Esophagus muscularis mucosa (tissue), 3 donors: ENCODE measurements at regions not wholly inside any gene's neighbourhood (a gene's known extent, or its start where the extent isn't known, plus 50 kb on each side); places are given as distances from the start of the nearest gene placed in this dataset.

ENCODE experiments used
- POLR2AphosphoS5 ChIP-seq, 2 donors: sonication (generic); formaldehyde crosslinking; IDR thresholded peaks; one replicate each; pipeline ENCODE4 v1.6.1; 2017; ENCODE audit warnings: antibody characterized with exemption in 2 of 2
- TF ChIP-seq, protein P1 (sequence below), 3 experiments: fragments of 200-600 bp in 2 of 3; fragments of 450-650 bp in 1 of 3; sonication (generic) in 2 of 3; IDR thresholded peaks; one replicate each; pipeline ENCODE4 v1.5.1; 2017 to 2019; ENCODE audit warnings: antibody characterized with exemption in 3 of 3, mild to moderate bottlenecking in 2 of 3, moderate library complexity in 1 of 3

DNA sequence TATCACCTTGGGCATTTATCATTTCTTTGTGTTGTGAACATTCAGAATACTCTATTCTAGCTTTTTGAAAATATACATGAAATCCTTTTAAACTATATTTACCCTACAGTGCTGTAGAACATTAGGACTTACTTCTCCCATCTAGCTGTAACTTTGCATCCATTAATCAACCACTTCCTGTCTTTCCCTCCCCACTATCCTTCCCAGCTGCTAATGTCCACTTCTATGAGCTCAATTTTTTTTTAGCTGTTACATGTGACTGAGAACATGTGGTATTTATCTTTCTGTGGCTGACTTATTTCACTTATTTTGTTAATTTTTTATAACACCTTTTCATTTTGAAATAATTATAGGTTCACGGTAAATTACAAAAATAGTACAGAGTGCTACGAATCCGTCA lies 136.0 kb downstream of the LMNTD1 start:
- TF ChIP-seq, protein P1, sequence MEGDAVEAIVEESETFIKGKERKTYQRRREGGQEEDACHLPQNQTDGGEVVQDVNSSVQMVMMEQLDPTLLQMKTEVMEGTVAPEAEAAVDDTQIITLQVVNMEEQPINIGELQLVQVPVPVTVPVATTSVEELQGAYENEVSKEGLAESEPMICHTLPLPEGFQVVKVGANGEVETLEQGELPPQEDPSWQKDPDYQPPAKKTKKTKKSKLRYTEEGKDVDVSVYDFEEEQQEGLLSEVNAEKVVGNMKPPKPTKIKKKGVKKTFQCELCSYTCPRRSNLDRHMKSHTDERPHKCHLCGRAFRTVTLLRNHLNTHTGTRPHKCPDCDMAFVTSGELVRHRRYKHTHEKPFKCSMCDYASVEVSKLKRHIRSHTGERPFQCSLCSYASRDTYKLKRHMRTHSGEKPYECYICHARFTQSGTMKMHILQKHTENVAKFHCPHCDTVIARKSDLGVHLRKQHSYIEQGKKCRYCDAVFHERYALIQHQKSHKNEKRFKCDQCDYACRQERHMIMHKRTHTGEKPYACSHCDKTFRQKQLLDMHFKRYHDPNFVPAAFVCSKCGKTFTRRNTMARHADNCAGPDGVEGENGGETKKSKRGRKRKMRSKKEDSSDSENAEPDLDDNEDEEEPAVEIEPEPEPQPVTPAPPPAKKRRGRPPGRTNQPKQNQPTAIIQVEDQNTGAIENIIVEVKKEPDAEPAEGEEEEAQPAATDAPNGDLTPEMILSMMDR (IDR thresholded peaks at IDR 0.05), result no peak
- TF ChIP-seq POLR2AphosphoS5 (IDR thresholded peaks at IDR 0.05), result no peak
